ENCODE measurements at regions not wholly inside any gene's neighbourhood (a gene's known extent, or its start where the extent isn't known, plus 50 kb on each side); places are given as distances from the start of the nearest gene placed in this dataset.

DNA sequence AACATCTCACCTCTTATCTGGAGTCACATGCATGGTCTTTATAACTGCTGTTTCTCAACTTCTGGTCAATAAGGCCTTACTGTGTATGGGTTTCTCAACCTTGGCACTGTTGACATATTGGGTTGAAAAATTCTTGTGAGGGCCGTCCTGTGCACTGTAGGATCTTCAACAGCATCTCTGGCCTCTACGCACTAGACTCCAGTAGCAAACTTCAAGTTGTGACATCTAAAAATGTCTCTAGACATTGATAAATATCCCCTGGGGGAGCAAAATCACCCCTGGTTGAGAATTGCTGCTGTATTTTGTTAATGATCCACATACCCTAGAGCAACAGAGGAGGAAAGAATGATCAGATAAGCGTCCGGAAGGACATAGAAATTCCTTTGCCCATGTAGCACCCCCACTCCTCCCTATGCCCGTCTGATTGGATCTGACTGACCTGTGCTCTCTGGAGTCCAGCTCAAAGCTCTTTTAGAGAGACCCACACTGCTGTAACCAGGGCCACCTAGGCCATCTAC lies 423.5 kb upstream of the ZMIZ1 start:
- TF ChIP-seq, protein P1, sequence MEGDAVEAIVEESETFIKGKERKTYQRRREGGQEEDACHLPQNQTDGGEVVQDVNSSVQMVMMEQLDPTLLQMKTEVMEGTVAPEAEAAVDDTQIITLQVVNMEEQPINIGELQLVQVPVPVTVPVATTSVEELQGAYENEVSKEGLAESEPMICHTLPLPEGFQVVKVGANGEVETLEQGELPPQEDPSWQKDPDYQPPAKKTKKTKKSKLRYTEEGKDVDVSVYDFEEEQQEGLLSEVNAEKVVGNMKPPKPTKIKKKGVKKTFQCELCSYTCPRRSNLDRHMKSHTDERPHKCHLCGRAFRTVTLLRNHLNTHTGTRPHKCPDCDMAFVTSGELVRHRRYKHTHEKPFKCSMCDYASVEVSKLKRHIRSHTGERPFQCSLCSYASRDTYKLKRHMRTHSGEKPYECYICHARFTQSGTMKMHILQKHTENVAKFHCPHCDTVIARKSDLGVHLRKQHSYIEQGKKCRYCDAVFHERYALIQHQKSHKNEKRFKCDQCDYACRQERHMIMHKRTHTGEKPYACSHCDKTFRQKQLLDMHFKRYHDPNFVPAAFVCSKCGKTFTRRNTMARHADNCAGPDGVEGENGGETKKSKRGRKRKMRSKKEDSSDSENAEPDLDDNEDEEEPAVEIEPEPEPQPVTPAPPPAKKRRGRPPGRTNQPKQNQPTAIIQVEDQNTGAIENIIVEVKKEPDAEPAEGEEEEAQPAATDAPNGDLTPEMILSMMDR (IDR thresholded peaks at IDR 0.05; ENCODE audit: insufficient read depth, missing control alignments) = no peak
- FAIRE-seq (no peak), DNase-seq (ENCODE audit: insufficient read length, low spot score) (no peak)

DNA sequence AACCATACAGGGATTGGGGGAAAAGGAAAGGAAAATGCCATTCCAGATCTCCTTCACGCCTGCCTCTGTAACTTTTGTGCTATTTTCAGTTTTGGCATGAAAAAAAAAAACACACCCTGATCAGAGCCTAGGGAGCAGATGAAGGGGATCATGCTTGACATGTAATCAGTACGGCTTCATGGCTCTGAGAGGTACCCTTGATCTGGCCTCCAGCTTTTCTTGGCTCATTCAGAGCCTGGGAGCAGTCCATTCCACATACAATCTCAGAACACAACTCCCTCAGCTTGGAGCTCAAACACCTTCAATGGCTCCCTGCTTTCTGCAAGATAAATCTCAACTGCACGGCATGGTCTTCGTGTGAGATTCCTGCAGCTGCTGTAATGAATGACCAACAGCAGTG lies 422.8 kb upstream of the ZMIZ1 start:
- no peak for FAIRE-seq
- DNase-seq (ENCODE audit: insufficient read length, low spot score) = no peak
- TF ChIP-seq, protein P1 (IDR thresholded peaks at IDR 0.05; ENCODE audit: insufficient read depth, missing control alignments) = no peak

DNA sequence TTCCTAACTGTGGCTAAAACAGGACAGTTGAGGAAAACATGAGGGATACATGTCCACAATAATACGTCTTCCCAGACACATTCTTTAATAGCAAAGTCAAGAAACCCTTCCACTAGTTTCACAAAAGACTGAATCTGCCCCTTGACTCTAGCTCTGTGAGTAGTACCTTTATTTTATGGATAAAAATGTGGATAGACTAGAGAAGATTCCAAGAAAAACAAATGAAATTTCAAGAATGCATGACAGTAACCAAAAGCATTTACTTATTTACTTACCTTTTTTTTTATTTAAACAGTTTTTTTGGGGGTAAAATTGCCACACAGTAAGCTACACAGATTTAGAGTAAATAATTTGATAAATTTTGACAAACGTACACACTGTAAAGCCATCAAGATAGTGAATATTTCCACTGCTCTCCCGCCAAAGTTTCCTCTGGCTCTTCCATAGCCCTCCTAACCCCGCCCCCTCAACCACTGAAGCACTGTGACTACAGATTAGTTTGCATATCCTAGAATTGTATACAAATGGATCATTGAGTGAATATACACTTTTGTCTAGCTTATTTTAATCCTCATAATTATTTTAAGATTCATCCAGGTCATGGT lies 420.4 kb upstream of the ZMIZ1 start:
- FAIRE-seq (no peak), DNase-seq (ENCODE audit: insufficient read length, low spot score) (no peak)
- TF ChIP-seq, protein P1 (IDR thresholded peaks at IDR 0.05; ENCODE audit: insufficient read depth, missing control alignments) = no peak

DNA sequence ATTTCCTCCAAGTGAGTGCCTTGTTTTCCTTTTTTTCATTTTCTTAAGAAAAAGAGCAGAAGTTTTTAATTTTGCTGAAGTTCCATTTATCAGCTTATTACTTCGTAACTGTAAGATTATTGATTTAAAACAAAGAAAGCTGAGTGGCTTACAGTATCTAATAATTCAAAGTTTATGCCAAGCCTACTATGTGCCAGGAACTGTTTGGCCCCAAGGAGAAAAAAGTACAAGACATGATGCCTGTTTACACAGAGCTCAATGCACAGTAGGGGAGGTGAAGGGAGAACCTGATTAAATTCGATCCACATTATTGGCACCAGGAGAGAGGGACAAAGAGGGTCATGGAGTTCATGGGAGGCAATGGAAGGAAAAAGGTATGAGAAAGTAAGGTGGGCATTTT lies 419.3 kb upstream of the ZMIZ1 start:
- FAIRE-seq (no peak), DNase-seq (ENCODE audit: insufficient read length, low spot score) (no peak)
- TF ChIP-seq, protein P1 (IDR thresholded peaks at IDR 0.05; ENCODE audit: insufficient read depth, missing control alignments) = no peak

DNA sequence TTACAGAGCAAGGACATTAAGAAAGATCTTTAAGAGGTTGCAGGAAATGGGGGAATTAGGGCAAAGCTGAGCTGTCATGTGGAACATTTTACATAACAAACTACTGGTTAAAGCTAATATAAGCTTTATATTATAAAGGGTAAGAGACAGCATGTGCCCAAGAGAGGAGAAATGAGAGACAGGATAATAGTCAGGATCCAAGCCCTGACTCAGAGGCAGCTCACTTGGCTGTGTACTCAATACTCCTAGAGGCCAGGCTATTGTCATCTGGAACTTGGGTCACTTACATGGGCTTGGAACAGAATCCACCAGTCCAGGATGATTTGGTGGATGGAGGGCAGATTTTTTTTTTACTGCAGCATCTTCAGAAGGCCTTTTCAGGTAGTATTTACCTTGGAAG lies 418.6 kb upstream of the ZMIZ1 start:
- FAIRE-seq (no peak), DNase-seq (ENCODE audit: insufficient read length, low spot score) (no peak)
- TF ChIP-seq, protein P1 (IDR thresholded peaks at IDR 0.05; ENCODE audit: insufficient read depth, missing control alignments) = no peak

DNA sequence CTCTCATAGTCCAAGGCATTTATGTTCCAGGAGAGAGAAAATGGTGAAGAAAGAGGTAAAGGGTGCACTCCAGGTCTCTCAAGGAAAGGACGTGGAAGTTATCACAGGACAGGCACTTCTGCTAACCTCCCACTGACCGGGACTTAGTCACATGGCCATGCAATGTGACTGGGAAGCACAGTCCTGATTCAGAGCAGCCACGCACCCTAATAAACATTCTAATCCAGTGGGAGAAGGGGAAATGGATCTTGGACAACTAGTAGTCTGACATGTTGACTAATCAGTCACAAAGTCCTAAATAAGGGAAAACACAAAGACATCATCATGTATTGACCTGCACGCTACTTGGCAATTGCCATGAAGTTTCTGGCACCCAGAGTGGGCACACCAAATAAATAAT lies 417.5 kb upstream of the ZMIZ1 start:
- FAIRE-seq (no peak), DNase-seq (ENCODE audit: insufficient read length, low spot score) (no peak)
- TF ChIP-seq, protein P1 (IDR thresholded peaks at IDR 0.05; ENCODE audit: insufficient read depth, missing control alignments) = no peak

DNA sequence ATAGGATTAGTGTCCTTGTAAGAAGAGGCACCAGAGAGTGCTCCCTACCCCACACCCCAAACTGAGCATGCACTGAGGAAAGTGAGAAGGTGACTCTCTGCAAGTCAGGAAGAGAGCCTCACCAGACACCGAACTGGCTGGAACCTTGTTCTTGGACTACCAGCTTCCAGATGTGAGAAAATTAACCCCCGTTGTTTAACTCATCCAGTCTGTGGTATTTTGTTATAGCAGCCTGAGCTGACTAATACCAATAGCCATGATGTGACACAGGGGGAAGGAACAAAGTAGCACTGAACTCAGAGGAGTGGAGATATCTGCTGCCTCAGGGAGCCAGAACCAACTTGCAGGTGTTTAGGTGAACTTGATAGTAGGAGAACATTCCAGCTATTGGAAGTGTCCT lies 415.2 kb upstream of the ZMIZ1 start:
- DNase-seq (ENCODE audit: insufficient read length, low spot score) (no peak), FAIRE-seq (no peak)
- TF ChIP-seq, protein P1 (IDR thresholded peaks at IDR 0.05; ENCODE audit: insufficient read depth, missing control alignments) = no peak

Data from D721Med (cell line).